GM12864 (cell line): ENCODE measurements at regions not wholly inside any gene's neighbourhood (a gene's known extent, or its start where the extent isn't known, plus 50 kb on each side); places are given as distances from the start of the nearest gene placed in this dataset.
"Not testable (repeated sequence)": the region's sequence is repeated elsewhere in the genome, so short reads cannot be mapped to it uniquely, and the experiment has no call there.

Experiments used
- DNase-seq: peaks from one replicate; pipeline ENCODE4 v3.0.0-alpha.2; 2011; ENCODE audit warnings: low read depth
- H3K4me3 ChIP-seq: 2 replicates; pipeline ENCODE4 v1.5.1; 2011; ENCODE audit warnings: mild to moderate bottlenecking, low read depth, low read length, control low read depth
- TF ChIP-seq, protein P1 (sequence below): IDR thresholded peaks from 2 replicates; pipeline ENCODE4 v1.5.1; 2011; ENCODE audit warnings: low read depth, mild to moderate bottlenecking, moderate library complexity, low read length, control low read depth, inconsistent platforms; ENCODE audit errors: missing control alignments

DNA sequence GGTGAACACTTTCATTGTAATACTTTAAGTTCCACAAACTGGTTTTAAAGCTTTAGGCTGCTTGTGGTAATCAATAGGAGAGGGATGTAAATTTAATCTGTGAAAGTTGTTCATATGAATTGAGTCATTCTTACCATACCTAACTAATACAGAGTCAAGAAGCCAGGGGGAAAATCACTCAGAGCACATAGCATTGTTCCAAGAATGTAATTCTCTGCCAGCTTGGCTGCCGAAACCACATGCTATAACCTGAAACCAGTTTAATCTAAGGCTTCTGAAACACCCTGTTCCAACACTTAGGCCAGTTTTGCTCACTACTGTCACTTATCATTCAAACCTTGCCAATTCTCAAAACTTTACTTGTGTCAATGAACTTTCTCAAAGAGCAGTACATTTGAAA lies 528.8 kb upstream of the GRAMD2B start:
- DNase-seq: no peak

DNA sequence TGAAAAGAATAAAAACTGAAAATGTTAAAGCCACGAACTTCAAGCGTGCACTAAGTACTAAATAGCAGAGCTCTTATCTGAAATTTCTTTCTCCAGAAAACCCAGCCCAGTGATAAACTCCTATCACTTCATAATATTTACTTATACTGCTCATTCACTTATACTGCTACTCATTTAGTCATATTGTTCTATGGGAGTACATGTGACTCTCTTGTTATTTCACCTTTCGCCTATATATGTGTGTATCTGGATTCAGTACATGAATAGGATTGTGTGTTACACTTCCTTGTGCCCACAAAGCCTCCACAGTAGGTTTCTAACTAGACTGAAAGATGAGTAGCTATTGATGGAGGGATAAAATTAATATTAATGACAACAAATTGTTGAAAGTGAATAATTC lies 526.8 kb upstream of the GRAMD2B start:
- TF ChIP-seq, protein P1, sequence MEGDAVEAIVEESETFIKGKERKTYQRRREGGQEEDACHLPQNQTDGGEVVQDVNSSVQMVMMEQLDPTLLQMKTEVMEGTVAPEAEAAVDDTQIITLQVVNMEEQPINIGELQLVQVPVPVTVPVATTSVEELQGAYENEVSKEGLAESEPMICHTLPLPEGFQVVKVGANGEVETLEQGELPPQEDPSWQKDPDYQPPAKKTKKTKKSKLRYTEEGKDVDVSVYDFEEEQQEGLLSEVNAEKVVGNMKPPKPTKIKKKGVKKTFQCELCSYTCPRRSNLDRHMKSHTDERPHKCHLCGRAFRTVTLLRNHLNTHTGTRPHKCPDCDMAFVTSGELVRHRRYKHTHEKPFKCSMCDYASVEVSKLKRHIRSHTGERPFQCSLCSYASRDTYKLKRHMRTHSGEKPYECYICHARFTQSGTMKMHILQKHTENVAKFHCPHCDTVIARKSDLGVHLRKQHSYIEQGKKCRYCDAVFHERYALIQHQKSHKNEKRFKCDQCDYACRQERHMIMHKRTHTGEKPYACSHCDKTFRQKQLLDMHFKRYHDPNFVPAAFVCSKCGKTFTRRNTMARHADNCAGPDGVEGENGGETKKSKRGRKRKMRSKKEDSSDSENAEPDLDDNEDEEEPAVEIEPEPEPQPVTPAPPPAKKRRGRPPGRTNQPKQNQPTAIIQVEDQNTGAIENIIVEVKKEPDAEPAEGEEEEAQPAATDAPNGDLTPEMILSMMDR: no peak
- H3K4me3 ChIP-seq: no peak overlapping the region
- no peak for DNase-seq

More for the DNA sequence above, 528.8 kb upstream of the GRAMD2B start:
- TF ChIP-seq, protein P1: no peak
- H3K4me3 ChIP-seq: no peak overlapping the region

DNA sequence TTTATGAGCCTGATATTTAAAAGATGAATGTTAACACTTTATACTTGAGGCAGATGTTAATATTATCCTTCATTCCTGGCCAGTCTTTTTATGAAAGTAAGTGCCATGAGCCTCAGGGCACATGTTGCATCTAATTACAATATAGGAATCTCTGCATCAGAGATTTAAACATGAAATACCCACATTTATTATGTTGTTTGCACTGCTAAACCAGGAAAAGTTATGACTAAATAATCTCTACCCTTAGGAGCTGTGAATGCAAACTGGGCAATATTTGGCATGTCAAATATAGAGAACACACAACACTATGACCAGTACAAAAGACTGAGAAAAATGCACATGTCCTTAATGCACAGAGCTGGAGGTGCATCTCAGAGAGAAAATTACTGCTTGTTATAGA lies 526.1 kb upstream of the GRAMD2B start:
- no peak for DNase-seq
- no peak overlapping the region for H3K4me3 ChIP-seq
- TF ChIP-seq, protein P1: no peak

DNA sequence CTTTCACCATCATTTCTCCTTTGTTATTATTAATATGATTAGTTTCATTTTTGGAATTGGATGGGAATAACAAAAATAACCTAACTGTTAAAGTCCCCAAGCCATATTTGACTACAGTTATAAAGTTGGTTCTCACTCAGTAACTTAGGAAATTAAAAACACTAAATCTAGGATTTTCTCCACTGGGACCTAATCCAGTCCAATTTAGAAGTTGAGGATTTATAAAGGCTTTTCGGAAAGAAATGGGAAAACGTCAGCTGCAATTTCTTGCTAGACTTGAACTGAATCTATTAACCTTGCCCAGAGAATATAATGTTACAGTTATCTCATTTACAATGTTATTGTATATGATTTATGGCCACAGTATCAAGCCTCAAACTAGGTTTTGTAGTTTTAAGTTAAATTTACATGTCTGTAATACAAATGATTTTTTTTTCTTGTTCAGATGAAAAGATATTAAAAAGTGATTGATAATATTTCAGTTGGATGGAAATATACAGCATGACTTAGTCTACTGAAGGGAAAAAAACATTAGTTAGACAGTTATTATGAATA lies 524.3 kb upstream of the GRAMD2B start:
- no peak overlapping the region for H3K4me3 ChIP-seq
- DNase-seq: no peak
- TF ChIP-seq, protein P1: no peak

DNA sequence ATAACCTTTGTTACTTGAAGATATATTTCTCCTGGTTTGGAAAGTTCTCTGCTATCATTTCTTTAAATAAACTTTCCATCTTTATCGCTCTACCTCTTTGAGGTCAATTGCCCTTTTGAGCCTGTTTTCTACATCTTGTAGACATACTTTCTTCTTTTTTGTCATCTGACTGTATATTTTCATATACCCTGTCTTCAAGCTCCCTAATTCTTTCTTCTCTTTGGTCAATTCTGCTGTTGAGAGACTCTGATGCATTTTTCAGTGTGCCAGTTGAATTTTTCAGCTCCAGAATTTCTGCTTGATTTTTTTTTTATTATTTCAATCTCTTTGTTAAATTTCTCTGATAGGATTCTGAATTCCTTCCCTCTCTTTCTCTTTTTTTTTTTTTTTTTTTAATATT lies 511.2 kb upstream of the GRAMD2B start:
- TF ChIP-seq, protein P1: no peak
- no peak overlapping the region for H3K4me3 ChIP-seq
- DNase-seq: no peak

DNA sequence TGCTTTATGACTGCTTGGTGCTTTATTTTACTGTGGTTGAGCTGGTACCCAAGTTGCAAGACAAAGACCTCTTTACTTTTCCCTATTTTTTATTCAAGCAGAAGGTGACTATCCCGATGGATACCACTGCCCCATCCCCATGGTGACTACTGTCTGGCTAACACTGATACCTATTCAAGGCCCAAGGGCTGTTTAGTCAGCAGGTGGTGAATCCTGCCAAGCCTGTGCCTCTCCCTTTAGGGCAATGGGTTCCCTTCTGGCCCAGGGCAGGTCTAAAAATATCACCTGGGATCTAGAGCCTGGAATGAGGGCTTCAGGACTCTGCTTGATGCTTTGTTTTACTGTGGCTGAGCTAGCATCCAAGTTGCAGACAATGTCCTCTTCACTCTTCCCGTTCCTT lies 510.0 kb upstream of the GRAMD2B start:
- DNase-seq: no peak

DNA sequence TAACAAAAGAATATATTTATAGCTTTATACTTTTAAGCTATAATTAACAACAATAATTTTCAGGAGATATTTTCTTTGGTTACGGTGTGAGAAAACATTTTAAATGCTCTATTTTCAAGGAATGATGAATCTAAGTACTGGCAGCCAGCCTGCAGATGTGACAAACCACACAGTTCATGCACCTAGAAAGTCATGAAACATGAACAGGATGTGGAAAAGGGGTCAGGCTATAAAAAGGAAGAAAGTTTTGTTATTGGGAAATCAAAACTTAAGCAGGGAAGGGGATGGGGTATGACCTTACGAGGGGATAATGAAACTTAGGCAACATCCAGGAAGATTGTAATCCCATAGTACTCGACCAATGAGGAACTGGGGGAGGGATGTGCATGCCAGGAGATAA lies 508.7 kb upstream of the GRAMD2B start:
- TF ChIP-seq, protein P1: no peak
- no peak for DNase-seq
- H3K4me3 ChIP-seq: no peak overlapping the region

More for the DNA sequence above, 510.0 kb upstream of the GRAMD2B start:
- TF ChIP-seq, protein P1: no peak
- no peak overlapping the region for H3K4me3 ChIP-seq

DNA sequence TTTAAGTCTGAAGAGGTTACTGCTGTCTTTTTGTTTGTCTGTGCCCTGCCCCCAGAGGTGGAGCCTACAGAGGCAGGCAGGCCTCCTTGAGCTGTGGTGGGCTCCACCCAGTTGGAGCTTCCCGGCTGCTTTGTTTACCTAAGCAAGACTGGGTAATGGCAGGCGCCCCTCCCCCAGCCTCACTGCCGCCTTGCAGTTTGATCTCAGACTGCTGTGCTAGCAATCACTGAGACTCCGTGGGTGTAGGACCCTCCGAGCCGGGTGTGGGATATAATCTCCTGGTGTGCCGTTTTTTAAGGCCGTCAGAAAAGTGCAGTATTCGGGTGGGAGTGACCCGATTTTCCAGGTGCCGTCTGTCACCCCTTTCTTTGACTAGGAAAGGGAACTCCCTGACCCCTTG lies 499.3 kb upstream of the GRAMD2B start:
- not testable (repeated sequence) for DNase-seq, H3K4me3 ChIP-seq
